KBM-7 (cell line): ENCODE measurements at regions not wholly inside any gene's neighbourhood (a gene's known extent, or its start where the extent isn't known, plus 50 kb on each side); places are given as distances from the start of the nearest gene placed in this dataset.

Source experiments
- DNase-seq: peaks from one replicate; pipeline ENCODE4 v3.0.0-alpha.2; 2015
- in situ Hi-C: fragments of 300-500 bp; cut with MboI; formaldehyde crosslinking; loops from 2 replicates; pipeline ENCODE4 v1.14.3; 2020; ENCODE audit warnings: low sequenced_read_pairs, low pct_unique_long_range_greater_than_20kb, mixed read lengths

GRCh38 chr22:47333625-47334024 lies 571.2 kb downstream of the TBC1D22A start:
- in situ Hi-C loops, result no loop called here
- DNase-seq, result peak; percentile 2

- in situ Hi-C loops, result no loop called here
- DNase-seq, result no peak
Measured at GRCh38 chr22:47332246-47332980, 570.0 kb downstream of the TBC1D22A start.

- in situ Hi-C loops, result no loop called here
- DNase-seq, result no peak
Measured at GRCh38 chr22:47331750-47332149, 569.3 kb downstream of the TBC1D22A start.

GRCh38 chr22:47329727-47330650 lies 567.5 kb downstream of the TBC1D22A start:
- no peak for DNase-seq
- in situ Hi-C loops, result no loop called here

- in situ Hi-C loops, result no loop called here
- no peak for DNase-seq
Measured at GRCh38 chr22:47328550-47329243, 566.2 kb downstream of the TBC1D22A start.

GRCh38 chr22:47327241-47327640 lies 564.8 kb downstream of the TBC1D22A start:
- in situ Hi-C loops, result no loop called here

GRCh38 chr22:47325249-47325648 lies 562.8 kb downstream of the TBC1D22A start:
- in situ Hi-C loops, result no loop called here
- DNase-seq, result no peak

More at GRCh38 chr22:47327241-47327640, 564.8 kb downstream of the TBC1D22A start:
- DNase-seq, result no peak

GRCh38 chr22:47324435-47324990 lies 562.1 kb downstream of the TBC1D22A start:
- no peak for DNase-seq
- in situ Hi-C loops, result no loop called here

- in situ Hi-C loops, result no loop called here
- DNase-seq, result no peak
Measured at GRCh38 chr22:47323518-47323917, 561.1 kb downstream of the TBC1D22A start.

- DNase-seq, result no peak
- in situ Hi-C loops, result no loop called here
Measured at GRCh38 chr22:47322854-47323253, 560.4 kb downstream of the TBC1D22A start.

GRCh38 chr22:47320560-47320959 lies 558.1 kb downstream of the TBC1D22A start:
- in situ Hi-C loops, result no loop called here
- no peak for DNase-seq

- no peak for DNase-seq
- in situ Hi-C loops, result no loop called here
Measured at GRCh38 chr22:47318041-47318737, 555.7 kb downstream of the TBC1D22A start.

GRCh38 chr22:47315862-47316419 lies 553.5 kb downstream of the TBC1D22A start:
- in situ Hi-C loops, result no loop called here
- DNase-seq, result no peak

GRCh38 chr22:47310601-47311000 lies 548.2 kb downstream of the TBC1D22A start:
- no peak for DNase-seq
- in situ Hi-C loops, result no loop called here

GRCh38 chr22:47309946-47310345 lies 547.5 kb downstream of the TBC1D22A start:
- in situ Hi-C loops, result no loop called here
- no peak for DNase-seq

GRCh38 chr22:47309476-47309875 lies 547.0 kb downstream of the TBC1D22A start:
- in situ Hi-C loops, result no loop called here
- DNase-seq, result no peak

- in situ Hi-C loops, result no loop called here
- DNase-seq, result no peak
Measured at GRCh38 chr22:47308886-47309285, 546.4 kb downstream of the TBC1D22A start.

GRCh38 chr22:47307822-47308221 lies 545.4 kb downstream of the TBC1D22A start:
- no peak for DNase-seq
- in situ Hi-C loops, result no loop called here

GRCh38 chr22:47307326-47307725 lies 544.9 kb downstream of the TBC1D22A start:
- DNase-seq, result peak; percentile 3
- in situ Hi-C loops, result no loop called here
